Stomach (tissue), 4 donors: ENCODE measurements at regions not wholly inside any gene's neighbourhood (a gene's known extent, or its start where the extent isn't known, plus 50 kb on each side); places are given as distances from the start of the nearest gene placed in this dataset.

ENCODE experiments used
- CTCF ChIP-seq, 7 experiments: fragments of 450-650 bp in 4 of 7; fragments of 200-600 bp in 3 of 7; sonication (generic) in 3 of 7; IDR thresholded peaks; one replicate each; pipeline ENCODE4 v1.5.1; 2016 to 2019; ENCODE audit warnings: antibody characterized with exemption in 7 of 7, control low read depth in 2 of 7, mild to moderate bottlenecking in 1 of 7
- POLR2A ChIP-seq, 4 donors: fragments of 450-650 bp; IDR thresholded peaks; one replicate each; pipeline ENCODE4 v1.6.1; 2016; ENCODE audit warnings: antibody characterized with exemption in 4 of 4, control low read depth in 2 of 4, mild to moderate bottlenecking in 1 of 4, moderate library complexity in 1 of 4

GRCh38 chr6:44778513-44778912 lies 391.0 kb downstream of the CDC5L start:
- TF ChIP-seq POLR2A (IDR thresholded peaks at IDR 0.05) (no peak), CTCF (IDR thresholded peaks at IDR 0.05) (no peak)
